22Rv1 (cell line): ENCODE measurements at regions not wholly inside any gene's neighbourhood (a gene's known extent, or its start where the extent isn't known, plus 50 kb on each side); places are given as distances from the start of the nearest gene placed in this dataset.

Source experiments
- H3K27ac ChIP-seq: fragments of 450-650 bp; 2 replicates; pipeline ENCODE4 v1.5.1; 2017
- ZFX ChIP-seq: fragments of 450-650 bp; IDR thresholded peaks from 2 replicates; pipeline ENCODE4 v1.6.1; 2017; ENCODE audit warnings: antibody characterized with exemption, borderline replicate concordance
- TF ChIP-seq, protein P1 (sequence below): fragments of 450-650 bp; IDR thresholded peaks from 2 replicates; pipeline ENCODE4 v1.5.1; 2017; ENCODE audit warnings: mild to moderate bottlenecking

DNA sequence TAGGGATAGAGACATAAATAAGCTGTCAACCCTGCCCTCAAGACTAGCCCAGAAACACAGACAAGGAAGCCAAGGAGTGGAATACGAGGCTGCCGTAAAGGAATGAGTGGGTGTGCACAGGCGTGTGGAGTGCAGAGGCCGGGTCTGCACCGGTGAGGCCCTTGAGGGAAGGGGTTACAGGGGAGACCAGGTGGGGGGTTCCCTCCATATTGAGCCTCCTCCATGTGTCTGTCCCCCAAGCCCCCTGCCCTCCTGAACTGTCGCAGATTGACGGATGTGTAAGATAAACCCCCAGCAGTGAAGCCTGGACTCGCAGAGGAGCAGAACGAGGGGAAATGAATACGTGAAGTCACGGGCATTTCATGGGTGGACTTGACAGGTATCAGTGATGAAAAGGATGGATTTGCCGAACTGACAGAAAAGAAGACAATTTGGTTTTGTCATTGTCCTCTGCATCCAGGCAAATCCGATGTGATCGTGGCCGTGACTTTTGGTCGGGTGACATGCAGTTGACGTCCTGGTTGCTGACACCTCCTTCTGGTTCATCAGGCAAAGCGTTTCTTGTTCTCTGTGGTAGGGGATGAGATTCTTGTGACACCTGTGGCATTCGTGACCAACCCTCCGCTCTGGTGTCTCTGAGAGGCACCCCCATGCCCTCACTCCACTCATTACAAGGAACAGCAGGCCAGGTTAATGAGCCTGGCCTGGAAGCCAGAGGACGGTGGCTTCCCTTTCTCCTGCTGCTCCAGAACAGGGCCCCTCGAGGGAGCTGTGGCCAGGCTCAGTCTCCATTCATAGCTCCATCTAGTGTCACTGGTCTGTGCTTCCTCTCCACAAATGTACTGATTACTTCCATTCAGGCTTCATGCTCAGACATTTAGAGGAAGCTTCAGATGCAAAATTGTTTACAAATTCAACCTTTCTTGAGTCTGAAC lies 223.1 kb upstream of the B3GAT1 start:
- TF ChIP-seq, protein P1, sequence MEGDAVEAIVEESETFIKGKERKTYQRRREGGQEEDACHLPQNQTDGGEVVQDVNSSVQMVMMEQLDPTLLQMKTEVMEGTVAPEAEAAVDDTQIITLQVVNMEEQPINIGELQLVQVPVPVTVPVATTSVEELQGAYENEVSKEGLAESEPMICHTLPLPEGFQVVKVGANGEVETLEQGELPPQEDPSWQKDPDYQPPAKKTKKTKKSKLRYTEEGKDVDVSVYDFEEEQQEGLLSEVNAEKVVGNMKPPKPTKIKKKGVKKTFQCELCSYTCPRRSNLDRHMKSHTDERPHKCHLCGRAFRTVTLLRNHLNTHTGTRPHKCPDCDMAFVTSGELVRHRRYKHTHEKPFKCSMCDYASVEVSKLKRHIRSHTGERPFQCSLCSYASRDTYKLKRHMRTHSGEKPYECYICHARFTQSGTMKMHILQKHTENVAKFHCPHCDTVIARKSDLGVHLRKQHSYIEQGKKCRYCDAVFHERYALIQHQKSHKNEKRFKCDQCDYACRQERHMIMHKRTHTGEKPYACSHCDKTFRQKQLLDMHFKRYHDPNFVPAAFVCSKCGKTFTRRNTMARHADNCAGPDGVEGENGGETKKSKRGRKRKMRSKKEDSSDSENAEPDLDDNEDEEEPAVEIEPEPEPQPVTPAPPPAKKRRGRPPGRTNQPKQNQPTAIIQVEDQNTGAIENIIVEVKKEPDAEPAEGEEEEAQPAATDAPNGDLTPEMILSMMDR, result no peak
- TF ChIP-seq ZFX, result no peak
- H3K27ac ChIP-seq, result no peak overlapping the region

DNA sequence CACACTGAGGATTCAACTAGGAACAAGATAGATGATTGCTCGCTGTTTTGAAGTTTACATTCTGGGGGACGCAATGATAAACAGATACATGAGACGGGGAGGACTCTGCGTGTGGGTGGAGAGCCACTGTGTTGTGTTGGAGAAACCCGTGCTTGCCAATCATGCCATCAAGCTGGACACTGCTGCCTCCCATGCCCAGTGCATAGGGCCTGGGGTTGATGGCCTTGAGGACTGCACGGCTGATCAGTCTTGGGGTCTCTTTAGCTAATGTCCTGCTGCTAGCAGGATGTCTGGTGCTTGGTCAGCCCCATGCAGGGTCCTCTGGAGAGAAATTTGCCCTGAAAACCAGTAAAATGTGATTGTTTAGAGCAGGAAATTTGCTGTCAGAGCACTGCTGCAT lies 221.2 kb upstream of the B3GAT1 start:
- TF ChIP-seq ZFX, result no peak
- TF ChIP-seq, protein P1, result no peak
- H3K27ac ChIP-seq, result no peak overlapping the region

DNA sequence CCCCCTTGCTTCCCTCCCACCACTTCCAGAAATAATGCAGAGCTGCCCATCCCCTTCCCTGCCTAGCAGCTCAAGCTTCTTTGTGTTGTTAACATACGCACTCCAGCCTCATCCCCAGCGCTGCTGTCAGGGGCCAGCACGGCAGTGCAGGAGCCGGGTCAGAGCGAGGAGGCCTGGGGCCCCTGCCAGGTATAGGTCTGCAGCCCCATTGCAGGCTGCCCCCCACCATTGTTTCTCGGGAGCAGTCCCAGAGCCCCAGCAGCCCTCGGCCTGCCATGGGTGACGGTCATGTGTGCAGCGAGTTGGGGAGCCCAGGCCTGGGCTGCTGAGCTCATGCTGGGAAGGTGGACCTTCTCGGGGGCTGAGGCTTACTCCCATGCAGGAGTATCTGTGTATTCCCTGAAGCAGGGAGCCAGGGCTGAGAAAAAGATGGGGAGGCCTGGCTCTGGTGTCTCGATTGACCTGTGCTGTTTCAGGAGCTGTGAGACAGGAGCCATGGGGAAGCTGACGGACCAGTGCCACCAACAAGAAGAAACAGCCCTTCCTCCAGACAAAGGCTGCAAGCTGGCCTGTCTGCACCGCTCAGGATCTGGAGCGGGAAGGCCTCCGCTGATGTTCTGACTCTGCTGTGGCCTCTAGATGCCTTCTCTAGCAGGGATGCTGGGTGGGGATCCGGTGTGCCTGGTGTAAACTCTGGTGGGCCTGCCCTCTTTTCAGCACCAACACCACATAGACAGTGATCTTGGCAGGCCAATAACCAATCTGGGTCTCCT lies 220.5 kb upstream of the B3GAT1 start:
- no peak overlapping the region for H3K27ac ChIP-seq
- no peak for TF ChIP-seq ZFX
- TF ChIP-seq, protein P1, result no peak

DNA sequence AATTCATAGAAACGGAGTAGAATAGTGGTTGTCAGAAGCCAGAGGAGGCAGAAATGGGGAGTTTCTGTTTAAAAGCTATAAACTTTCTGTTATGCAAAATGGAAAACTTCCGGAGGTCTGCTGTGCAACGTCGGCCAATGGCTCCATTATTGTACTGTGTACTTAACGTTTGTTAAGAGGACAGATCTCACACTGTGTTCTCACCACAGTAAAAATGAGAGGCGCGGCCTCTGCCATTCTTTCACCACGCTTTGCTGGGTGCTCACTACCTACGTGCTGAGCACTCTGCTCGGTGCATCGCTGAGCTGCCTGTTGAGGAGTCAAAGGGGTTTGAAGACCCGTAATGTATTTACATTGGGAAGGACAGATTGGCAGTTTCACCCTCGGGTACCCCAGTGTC lies 218.8 kb upstream of the B3GAT1 start:
- TF ChIP-seq ZFX, result no peak
- TF ChIP-seq, protein P1, result no peak
- H3K27ac ChIP-seq, result no peak overlapping the region

DNA sequence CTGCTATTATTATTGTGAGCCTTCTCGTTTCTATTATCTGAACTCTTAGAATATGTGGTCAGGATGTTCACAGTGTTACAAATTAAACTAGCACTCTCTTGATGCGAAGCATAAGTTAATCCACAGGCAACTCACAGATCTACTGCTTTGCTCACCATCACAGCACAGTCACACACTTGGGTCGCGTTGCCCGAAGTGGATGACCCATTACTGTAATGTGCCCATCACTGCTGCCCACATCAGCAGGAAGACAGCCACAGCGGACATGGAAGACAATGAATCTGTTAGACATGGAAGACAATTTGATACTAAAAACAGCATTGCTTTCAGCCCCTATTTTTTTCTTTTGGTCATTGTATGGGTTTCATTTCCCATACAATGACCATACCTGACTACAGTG lies 216.4 kb upstream of the B3GAT1 start:
- H3K27ac ChIP-seq, result no peak overlapping the region
- TF ChIP-seq, protein P1, result no peak
- no peak for TF ChIP-seq ZFX

DNA sequence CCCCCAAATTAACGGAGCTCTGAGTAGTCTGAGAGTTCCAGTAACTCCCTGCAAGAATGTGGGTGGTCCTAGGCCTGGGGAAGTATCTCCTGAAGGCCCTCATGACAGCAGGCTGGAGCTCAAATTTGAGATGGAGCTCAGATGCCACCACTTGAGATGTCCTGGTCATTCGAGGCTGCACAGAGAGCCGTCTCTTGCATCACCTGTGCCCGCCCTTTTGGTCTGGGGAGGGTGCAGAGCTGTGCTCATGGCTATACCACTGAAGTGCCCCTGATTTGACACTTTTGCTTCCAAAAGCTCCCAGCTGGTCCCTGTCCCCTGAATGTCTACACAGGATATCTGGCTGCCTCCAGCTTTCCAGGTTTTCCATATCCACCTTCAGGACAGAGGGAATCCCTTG lies 214.0 kb upstream of the B3GAT1 start:
- H3K27ac ChIP-seq, result no peak overlapping the region
- TF ChIP-seq, protein P1, result no peak
- TF ChIP-seq ZFX, result no peak

DNA sequence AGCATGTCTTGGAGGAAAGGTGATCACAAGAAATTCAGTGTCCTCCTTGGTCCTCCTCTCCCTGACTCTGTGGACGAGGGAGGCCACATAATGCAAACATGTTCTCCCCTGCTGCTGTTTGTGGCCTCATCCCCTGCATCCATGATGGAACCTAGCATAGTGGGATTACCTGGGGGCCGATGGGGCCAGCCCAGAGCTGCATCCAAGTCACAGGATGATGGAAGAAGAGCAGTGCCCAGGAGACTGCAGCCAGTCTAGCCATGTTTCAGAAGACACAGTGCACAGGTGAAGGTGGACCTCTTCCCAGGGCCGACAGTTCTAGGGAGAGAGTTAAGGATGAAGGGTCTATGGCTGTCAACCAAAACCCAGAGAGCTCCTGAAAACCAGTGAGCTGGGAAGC lies 213.6 kb upstream of the B3GAT1 start:
- H3K27ac ChIP-seq, result no peak overlapping the region
- TF ChIP-seq, protein P1, result no peak
- TF ChIP-seq ZFX, result no peak
